ENCODE measurements at regions not wholly inside any gene's neighbourhood (a gene's known extent, or its start where the extent isn't known, plus 50 kb on each side); places are given as distances from the start of the nearest gene placed in this dataset.

DNA sequence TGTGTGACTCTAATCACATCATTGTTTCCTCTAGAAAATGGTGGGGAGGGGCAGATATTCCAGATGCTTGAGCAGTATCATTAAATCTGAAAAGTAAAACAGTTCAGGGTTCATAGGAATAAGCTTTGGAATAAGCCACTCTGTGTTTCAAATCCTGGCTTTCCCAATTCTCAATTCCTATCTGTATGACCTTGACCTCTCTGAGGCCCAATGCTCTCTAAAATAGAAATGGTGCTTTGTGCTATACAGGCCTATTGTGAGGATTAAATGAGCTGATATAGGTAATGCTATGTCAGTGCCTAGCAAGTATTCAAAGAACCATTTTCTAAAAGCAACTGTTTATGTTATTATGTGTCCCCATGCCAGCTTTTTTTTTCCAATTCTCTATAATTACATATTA, 209.0 kb upstream of the PRSS16 start:
- no peak for TF ChIP-seq MAX (IDR thresholded peaks at IDR 0.05; ENCODE audit: low read depth, low read length)
- TF ChIP-seq TCF7 (IDR thresholded peaks at IDR 0.05; ENCODE audit: borderline replicate concordance) = no peak
- TF ChIP-seq NR2C2 (IDR thresholded peaks at IDR 0.05; ENCODE audit: borderline replicate concordance, control insufficient read depth, insufficient read length, low read depth) = no peak
- TF ChIP-seq YY1 (IDR thresholded peaks at IDR 0.05; ENCODE audit: low read depth, low read length) = no peak
- TF ChIP-seq CBX3 (IDR thresholded peaks at IDR 0.05; ENCODE audit: borderline replicate concordance, low read depth) = no peak
